NCI-H2227 (cell line): ENCODE measurements at regions not wholly inside any gene's neighbourhood (a gene's known extent, or its start where the extent isn't known, plus 50 kb on each side); places are given as distances from the start of the nearest gene placed in this dataset.

Experiments
- DNase-seq: peaks from one replicate; lab custom pipeline; 2025; ENCODE audit not compliant: unreplicated experiment; lab: John Stamatoyannopoulos, UW

DNA sequence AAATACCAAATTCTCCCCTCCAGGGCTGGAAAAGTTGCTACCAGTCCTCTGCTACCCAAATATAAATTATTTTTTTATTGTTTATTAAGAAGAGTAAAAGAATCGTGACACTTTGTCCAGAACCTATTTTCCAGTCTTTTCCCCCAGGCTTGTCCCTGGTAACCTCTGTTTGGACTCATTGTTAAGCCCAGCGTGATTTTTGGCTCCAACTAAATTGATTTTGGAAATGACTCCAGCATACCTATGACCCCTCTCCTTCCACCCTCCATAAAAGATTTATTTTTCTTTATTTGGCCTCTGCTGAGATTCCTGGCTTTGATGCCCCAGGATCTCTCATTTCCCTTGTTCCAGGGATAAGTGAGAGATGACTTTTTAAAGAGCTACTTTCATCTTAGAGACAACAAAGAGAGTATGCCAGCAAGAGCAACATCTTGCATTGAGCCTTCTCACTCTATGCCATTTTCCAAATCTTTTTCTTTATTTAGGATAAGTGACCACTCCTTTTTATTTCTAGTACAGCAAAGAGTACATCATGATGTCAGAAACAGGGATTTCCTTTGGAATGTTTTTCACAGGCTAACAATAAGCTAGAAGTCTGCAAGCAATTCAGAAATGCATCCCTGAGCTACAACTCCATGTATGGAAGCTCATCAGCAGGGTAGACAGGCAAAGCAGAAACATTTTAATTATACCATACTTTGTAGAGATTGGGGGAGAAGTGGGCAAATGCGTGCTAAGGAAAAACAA lies 75.8 kb downstream of the DAD1 start:
- no peak for DNase-seq

DNA sequence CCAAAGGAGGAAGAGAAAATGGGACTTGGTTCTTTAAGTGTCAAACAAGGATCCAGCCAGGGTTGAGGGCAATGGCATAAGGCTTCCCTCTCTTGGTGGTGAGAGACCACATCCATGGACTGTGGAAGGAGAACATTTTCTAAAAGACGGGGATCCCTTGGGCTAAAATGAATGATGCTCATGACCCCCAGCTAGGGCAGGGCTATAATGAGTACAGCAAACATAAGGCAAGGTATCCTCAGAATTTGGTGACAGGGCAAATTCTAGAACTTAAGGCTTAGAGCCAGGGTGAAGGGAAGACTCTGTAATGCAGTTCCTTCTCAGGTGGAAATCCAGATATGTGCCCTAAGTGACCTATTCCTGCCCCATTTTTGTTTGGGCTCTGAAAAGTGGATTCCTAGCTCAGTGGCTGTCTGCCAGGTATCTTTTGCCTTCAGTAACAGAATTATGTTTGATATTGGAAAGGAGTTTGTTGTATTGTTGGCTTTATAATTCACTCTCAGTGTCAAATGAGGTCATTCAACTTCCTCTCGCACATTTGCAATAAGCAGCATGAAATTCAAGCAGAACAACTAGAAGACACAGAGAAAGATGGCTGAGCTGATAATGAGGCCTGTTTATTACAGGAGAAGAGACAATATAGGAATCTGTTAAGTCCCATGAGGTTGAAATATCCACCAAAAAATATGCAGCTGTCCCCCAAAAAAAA lies 76.8 kb downstream of the DAD1 start:
- DNase-seq, result no peak

DNA sequence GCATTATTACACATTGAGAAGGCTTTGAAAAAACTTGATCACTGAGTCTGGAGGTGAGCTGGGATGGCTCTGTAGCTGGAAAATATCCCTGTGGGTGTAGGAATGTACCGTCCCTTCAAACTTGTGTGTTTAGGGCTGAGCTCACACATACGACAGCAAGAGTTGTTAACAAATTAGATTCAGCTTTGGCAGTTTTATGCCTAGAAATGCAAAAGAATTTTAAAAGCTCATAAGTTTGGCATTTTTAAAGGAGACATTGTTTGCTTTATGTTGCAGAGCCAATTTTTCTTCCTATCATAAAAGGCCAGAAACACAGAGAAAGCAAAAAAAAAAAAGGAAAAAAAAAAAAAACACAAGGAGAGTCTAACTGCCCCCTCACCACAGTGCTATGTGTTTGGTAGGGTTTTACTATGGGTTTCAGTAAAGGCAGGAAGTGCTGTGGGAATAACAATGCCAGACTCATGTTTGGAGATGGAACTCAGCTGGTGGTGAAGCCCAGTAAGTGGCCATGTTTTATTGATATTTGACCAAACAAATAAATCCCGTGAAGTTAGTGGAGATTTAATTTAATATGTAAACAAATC lies 78.4 kb downstream of the DAD1 start:
- DNase-seq, result no peak

DNA sequence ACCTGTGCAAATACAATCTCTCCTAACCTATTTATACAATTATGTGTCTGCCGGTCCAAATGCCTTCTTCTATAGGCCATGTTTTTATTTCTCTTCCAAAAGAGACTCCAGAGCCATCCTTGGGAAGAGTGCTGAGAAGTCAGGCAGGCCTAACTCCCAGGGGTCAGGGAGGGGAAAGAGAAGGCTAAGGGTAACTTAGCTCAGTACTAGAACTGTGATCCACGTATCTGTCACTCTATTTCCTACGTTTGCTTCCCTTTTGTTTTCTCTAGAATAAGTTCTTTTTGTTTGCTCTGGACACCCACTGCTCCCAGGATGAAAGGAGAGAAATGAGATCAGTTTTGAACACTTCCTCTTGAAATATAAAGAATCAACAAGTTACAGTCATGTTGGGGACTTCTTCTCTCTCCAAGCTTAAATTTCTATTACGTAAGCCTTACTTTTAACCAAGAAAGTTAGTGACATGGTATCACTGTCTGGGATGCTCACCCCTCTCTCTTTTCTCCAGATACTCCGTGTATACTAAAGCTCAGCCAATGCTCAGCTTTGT lies 79.2 kb downstream of the DAD1 start:
- DNase-seq, result no peak

DNA sequence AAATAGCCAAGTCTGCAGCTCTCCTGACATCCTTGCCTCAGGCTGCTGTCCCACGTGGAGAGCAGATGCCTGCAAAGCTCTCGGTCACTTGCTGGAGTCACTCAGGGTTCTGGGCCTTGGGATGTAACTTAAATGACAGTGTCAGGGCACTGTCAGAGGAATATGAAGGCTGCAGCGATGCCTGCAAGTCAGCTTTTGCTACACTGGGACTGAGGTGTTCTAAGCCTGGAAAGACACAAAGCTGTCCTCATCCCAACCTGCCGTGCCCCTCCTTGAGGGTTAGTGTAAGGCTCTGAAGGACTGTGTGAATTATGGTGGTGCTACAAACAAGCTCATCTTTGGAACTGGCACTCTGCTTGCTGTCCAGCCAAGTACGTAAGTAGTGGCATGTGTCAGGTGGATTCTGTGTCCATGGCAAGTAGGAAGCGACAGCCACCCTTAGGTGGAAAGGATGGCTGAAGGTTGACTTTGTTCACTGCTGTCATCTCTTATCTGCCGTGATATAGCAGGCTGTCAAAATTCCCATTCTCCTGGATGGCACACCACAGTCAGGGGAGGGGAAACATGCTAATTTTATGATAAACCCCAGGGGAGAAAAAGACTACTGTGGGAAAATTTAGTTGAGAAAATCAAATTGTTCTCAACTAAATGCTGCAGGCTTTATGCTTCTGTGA lies 79.9 kb downstream of the DAD1 start:
- DNase-seq, result no peak

DNA sequence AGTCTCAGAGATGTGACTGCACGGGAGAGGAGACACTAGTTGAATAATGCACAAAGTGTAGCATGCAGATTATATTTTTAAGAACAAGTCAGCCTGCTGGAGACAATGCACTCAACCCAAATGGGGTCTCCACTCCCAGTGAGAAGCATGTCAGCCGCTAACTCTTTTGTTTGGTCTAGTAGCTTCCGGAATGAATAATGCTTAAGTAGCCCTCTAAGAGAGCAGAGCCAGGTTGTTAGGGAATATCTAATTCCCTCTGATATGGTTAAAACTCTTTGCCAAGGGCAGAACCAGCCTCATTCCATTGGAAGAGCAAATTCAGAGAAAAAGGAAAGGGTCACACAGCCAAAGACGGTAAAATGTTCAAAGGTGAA lies 80.4 kb downstream of the DAD1 start:
- DNase-seq, result no peak

DNA sequence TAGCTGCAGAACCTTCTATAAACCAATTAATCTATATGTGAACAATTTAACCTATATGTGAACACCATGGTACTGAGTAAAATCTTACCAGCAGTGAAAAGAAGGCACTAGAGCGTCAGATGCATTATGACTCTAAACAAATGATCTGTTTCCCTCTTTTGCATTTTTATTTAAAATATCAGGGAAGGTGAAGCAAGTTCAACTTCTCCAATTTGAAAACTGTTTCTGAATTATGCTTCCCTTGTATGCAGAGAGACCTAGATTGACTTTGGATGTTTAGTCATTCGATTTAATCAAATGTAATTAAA lies 80.9 kb downstream of the DAD1 start:
- DNase-seq, result no peak

DNA sequence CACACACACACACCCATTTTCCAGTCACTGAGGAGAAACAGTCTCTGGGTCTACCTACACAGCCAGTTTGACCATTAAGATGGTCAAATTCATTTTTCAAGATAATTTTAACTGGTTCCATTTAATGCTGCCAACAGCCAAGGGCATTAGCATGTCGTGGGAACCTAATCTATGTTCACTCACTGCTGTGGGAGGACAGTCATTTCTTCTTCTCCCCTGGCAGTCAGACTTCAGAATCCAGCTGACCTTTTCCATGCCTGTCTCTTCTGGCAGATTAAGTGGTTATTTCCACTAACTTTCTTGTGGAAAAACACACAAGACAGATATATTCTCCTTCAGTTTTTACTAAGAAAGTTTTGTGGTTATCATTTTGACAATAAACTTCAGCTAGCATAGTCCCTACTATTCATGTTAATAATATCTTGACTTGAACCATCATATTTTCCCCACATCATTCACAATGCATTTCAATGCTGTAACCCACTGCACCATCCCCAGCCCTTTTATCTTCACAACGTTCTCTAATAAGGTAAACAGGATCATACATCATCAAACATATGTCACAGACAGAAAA lies 82.2 kb downstream of the DAD1 start:
- no peak for DNase-seq

DNA sequence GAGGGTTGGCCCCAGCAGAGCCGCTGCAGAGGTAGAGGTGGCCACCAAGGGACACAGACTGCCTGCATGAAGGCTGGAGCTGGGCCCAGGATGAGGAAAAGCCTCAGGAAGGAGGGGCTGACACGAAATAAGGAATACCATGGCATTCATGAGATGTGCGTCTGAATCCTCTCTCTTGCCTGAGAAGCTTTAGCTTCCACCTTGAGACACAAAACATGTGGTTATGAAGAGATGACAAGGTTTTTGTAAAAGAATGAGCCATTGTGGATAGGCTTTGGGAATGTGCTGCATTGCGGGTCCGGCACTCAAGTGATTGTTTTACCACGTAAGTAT lies 82.7 kb downstream of the DAD1 start:
- no peak for DNase-seq

DNA sequence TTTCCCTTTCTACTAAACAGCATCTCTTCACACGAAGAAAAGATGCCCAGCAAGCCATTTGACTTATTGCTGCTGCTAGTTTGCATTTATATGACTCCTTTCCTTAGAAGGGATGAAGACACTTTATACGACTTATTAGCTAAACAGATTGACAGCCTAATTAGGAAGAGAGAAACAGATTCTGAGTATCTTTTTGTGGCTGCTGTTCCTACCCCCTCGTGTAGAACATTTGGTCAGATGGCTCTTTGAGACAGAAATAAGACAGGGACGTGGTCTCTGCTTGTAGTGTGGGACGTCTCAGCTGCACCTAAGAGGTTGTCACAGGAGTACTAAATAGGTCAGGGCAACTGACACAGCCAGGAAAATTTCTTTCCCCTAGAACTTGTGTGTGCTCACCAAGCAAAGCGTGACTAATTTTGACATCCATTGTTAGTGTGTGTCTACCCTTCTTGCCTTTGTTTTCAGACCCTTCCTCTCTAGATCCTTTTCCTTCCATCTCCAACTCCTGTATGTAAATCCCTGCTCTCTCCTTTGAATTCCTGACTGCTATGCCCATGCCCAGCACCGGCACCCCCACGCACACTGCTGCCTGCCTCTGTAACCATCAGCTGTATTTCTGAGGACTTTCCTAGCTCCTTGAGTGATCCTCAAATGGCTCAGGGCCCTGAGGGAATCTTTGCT lies 83.2 kb downstream of the DAD1 start:
- no peak for DNase-seq

DNA sequence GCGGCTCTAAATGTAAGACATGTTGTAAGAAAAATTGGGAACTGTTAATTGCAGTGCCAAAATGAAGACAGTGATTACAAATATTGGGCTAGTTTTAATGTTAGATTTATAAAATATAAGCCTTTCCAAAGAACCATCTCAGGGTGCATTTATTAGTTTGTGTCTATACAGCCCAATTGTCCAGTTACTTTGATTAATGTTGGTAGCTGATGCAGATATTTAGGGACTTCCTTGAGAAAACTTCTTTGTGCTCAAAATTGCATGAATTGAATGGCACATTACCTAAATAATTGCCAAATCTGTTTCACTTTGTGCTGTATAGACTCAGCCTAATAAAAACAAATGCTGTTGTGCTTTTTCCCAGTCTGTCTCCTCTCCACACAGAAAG lies 83.7 kb downstream of the DAD1 start:
- DNase-seq, result no peak

DNA sequence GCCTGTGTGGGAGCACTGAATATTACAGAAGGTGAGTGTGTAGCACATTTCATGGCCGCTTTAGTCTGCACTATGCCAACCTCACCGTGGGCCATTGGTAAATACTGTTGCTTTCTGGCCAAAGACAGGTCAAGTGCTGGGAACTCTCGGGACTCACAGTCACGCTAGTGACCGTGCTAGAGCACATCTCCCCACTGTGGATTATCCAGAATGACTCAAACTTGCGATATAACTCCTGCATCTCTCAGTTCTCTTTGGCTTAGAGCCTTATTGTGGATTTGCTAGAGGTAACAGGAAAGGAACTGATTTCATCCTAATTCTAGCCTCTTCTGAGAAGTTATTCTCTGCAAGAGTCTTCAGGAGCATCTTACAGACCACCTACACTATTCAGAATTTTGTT lies 86.5 kb downstream of the DAD1 start:
- DNase-seq, result no peak

DNA sequence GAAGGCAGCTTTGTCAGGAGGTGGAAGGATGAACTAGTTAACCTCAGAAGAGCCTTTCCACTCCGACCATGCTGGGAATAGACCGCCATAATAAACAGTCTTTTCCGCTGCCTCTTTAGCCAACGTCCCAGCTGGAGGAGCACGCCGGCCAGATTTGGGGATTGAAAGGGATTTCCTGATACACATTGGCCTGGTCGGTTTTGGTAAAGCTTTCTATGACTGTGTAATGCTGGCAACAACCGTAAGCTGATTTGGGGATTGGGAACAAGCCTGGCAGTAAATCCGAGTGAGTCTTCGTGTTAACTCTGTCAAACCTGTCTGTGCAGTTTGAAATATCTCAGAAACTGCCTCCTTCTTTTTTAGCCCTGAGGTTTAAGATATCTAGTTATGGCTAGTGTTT lies 87.0 kb downstream of the DAD1 start:
- DNase-seq, result no peak

DNA sequence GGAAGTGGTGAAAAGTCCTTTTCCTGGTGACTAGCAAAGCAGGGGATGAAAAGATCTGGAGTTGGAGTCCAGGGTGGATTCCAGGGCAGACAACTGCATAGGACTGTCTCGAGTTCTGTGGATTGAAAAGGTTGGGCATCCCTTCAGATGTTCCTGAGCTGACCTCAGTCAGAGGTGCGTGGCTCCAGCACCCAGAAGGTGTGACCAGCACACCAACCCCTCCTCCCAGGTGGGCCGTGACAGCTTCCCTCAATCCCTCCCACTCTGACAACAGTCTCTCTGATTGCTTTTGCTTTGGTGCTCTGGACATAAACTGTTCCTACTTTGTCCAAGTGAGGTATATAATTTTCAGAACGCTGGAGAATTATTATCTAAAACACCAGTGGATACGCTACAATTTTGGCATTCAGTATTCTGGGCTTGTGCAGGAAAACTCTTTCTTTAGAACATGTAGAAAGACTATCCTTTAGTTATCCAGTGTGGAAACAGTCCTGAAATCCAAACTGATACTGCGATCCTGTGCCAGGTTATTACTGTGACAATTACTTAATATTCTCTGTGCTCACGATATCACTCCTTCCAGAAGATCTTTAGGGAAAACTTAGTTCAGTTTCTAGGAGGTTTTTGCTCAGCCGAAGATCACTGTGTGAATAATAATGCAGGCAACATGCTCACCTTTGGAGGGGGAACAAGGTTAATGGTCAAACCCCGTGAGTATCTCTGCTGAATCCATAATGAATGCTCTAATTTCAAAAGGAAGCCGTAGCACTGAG lies 87.9 kb downstream of the DAD1 start:
- no peak for DNase-seq

DNA sequence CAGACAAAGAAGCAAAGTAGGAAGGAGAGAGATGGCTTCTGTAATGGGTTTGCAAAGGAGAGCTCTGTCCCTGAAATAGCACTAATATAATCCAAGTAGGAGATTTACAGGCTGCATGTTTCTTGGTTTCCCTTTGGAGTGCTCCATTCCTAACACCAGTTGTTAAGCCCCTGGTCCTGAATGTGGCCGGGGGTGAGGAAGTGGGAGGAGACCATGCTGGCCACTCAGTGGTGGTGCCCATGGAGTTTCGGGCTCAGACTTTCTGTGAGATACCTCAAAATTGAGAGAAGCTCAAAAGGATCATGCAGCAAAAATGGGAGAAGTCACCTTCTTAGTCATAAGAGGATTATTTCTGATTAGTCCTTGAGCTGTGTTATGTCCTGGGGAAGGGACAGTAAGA lies 88.5 kb downstream of the DAD1 start:
- DNase-seq, result no peak

DNA sequence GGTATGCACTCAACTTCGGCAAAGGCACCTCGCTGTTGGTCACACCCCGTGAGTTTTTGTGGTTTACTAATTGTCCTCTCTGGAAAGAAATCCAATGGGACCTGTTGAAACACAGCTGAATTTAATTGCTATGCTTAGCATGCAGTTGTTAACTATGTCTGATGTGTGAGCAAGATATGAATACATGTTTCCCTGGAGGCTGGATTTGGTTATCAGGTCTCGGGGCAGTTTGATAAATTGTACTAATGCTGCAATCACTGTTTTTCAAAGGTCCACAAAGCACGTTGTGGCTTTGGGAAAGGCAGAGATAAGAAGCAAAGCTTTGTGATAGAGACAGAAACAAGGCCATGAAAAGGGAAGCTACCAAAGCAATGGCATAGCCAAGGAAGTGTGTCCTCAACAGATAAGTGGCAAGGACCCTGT lies 91.3 kb downstream of the DAD1 start:
- no peak for DNase-seq

DNA sequence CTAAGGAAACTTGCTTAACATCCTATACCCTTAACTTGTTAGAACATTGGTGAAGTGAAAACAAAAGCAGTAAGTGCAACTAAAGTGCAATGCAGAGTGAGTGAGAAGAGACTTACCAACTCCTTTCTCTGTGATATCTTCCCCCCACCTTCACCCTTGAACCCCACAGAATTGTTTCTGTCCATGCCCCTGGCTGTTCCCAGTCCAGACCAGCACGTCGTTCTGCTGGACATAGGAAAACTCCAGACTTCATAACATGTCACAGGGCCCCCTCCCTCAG lies 91.9 kb downstream of the DAD1 start:
- DNase-seq, result no peak

DNA sequence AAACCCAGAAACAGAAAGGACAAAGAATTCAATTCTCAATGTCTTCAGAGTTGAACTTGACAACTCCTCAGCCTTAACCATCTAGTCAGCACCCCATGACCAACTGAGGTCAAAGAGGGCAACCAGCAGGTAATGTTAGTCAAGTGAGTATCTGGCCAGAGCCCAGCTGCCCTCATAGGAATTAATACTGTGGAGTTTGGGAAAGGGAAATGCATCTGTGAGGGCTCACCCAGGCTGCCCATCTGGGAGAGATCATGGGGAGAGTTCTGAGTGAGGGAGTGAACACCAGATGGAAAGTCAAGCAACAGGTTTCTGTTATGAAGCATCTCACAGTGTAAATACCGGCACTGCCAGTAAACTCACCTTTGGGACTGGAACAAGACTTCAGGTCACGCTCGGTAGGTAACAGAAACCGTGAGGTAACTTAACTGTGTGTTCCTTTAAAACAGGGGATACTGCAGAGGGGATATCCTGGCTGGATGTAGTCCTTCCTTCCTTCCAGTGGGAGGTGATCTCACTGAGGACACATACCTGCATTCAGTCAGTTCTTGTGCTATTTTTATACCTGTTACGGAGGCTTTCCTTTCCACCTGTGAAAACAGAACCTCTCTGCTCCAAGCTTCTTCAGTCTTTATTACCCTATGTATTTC lies 94.4 kb downstream of the DAD1 start:
- no peak for DNase-seq

DNA sequence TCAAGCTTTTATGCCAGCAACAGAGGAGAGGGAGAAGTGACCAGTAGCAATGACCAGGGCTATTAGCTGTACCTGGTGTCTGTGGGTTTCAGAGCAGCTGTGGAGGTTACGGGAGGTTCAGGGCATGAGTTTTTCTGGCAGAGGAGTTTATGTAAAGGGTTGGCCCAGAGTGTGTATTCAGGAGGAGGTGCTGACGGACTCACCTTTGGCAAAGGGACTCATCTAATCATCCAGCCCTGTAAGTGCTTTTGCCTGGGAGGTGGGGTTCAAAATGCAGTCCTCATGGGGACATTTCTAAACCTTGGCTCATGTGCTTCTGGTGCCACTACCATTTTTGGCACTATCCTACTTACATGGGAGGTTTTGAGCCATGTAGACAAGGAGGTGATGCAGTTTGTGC lies 95.3 kb downstream of the DAD1 start:
- no peak for DNase-seq
